PC-9 (cell line): ENCODE measurements at regions not wholly inside any gene's neighbourhood (a gene's known extent, or its start where the extent isn't known, plus 50 kb on each side); places are given as distances from the start of the nearest gene placed in this dataset.

ENCODE experiments used
- BruUV-seq: library from RNA; stranded (reverse); fragments of 400-500 nt; replicated peaks from 2 replicates; lab custom pipeline; 2021; lab: Mats Ljungman, UMichigan
- CTCF ChIA-PET: fragments of 300-600 bp; sonication (Branson Sonifier 250); formaldehyde crosslinking; loops from one replicate; lab custom pipeline; 2022; ENCODE audit warnings: antibody characterized with exemption; lab: Charles Lee
- POLR2A ChIA-PET: fragments of 300-600 bp; sonication (Branson Sonifier 250); formaldehyde crosslinking; loops from one replicate; lab custom pipeline; 2022; ENCODE audit warnings: antibody characterized with exemption; ENCODE audit not compliant: unreplicated experiment; lab: Charles Lee
- DNase-seq, 2 experiments: peaks; one replicate each; pipeline versions ENCODE4 v3.0.0 to v3.0.0-alpha.2; 2015 to 2022; ENCODE audit warnings: mixed read lengths in 1 of 2
- H2AFZ ChIP-seq: fragments of 200-600 bp; sonication (generic); 2 replicates; pipeline ENCODE4 v1.8.1; 2017; ENCODE audit warnings: antibody characterized with exemption
- H3F3A ChIP-seq: fragments of 200-600 bp; sonication (generic); 2 replicates; pipeline ENCODE4 v1.8.1; 2017; ENCODE audit warnings: antibody characterized with exemption, mild to moderate bottlenecking, low read depth; ENCODE audit not compliant: insufficient read depth
- H3K27ac ChIP-seq: fragments of 200-600 bp; sonication (generic); 2 replicates; pipeline ENCODE4 v1.6.1; 2016; ENCODE audit warnings: mixed run types
- H3K27me3 ChIP-seq: fragments of 200-600 bp; sonication (generic); 2 replicates; pipeline ENCODE4 v1.6.1; 2016; ENCODE audit warnings: low read depth, mixed run types; ENCODE audit not compliant: insufficient read depth
- H3K36me3 ChIP-seq: fragments of 200-600 bp; sonication (generic); 2 replicates; pipeline ENCODE4 v1.6.1; 2016; ENCODE audit warnings: low read depth, mixed run types
- H3K4me1 ChIP-seq: fragments of 200-600 bp; sonication (generic); replicated peaks from 2 replicates; pipeline ENCODE4 v1.6.1; 2016; ENCODE audit warnings: mixed run types; ENCODE audit not compliant: insufficient read depth
- H3K4me2 ChIP-seq: fragments of 200-600 bp; sonication (generic); 2 replicates; pipeline ENCODE4 v1.6.1; 2017; ENCODE audit warnings: mixed run types
- H3K4me3 ChIP-seq: fragments of 200-600 bp; sonication (generic); 2 replicates; pipeline ENCODE4 v1.6.1; 2016; ENCODE audit warnings: mixed run types
- H3K79me2 ChIP-seq: fragments of 200-600 bp; sonication (generic); 2 replicates; pipeline ENCODE4 v1.6.1; 2017; ENCODE audit warnings: low read depth, mixed run types
- H3K9me2 ChIP-seq: fragments of 200-600 bp; sonication (generic); 2 replicates; pipeline ENCODE4 v1.8.1; 2017; ENCODE audit warnings: mild to moderate bottlenecking; ENCODE audit not compliant: insufficient read depth
- H3K9me3 ChIP-seq: fragments of 200-600 bp; sonication (generic); 2 replicates; pipeline ENCODE4 v1.8.1; 2016; ENCODE audit warnings: low read depth; ENCODE audit not compliant: insufficient read depth
- H4K20me1 ChIP-seq: fragments of 200-600 bp; sonication (generic); 2 replicates; pipeline ENCODE4 v1.8.1; 2017; ENCODE audit not compliant: insufficient read depth
- CTCF ChIP-seq: fragments of 200-600 bp; sonication (generic); conservative IDR thresholded peaks from 2 replicates; pipeline ENCODE4 v1.6.1; 2017; ENCODE audit warnings: mixed run types, antibody characterized with exemption, mild to moderate bottlenecking, moderate library complexity
- EZH2 ChIP-seq: fragments of 200-600 bp; sonication (generic); IDR thresholded peaks from 2 replicates; pipeline ENCODE4 v1.8.0; 2017; ENCODE audit warnings: antibody characterized with exemption, low read depth
- intact Hi-C: fragments of 100-400 bp; cut with micrococcal nuclease; formaldehyde crosslinking; loops from one replicate; pipeline ENCODE4 v1.10.0; 2022; ENCODE audit not compliant: unreplicated experiment

- Histone ChIP-seq H3K4me3 (no peak overlapping the region), H3K4me2 (peak overlapping the region; percentile 23), H3K36me3 (no peaks in the 10 kb centered on the region), H3K27ac (peak overlapping the region; percentile 81), H3K27me3 (no peaks in the 10 kb centered on the region), H3F3A (peaks cover 21% of the 10 kb centered on the region; the same call in 1 of the 2 replicates), H3K9me2 (no peaks in the 10 kb centered on the region), H3K79me2 (no peaks in the 10 kb centered on the region), H2AFZ (peak overlapping the region; percentile 45), H3K4me1 (peaks cover 30% of the 10 kb centered on the region), H3K9me3 (no peaks in the 10 kb centered on the region), H4K20me1 (no peaks in the 10 kb centered on the region)
- ChIA-PET CTCF (interaction anchor here (1.1 to 1.4 kb wide), 3 partner anchors 29 to 102 kb away, joined by 3 to 5 read pairs (median 3); no protein-coding TSS in a partner anchor), POLR2A (interaction anchor here (0.6 kb wide), 1 partner anchor 265 kb away, joined by 3 read pairs; the partner anchor contains the start of gene SMC4)
- BruUV-seq = no TSS peak
- peak; percentile 56; the same call in 1 of the 2 replicates for TF ChIP-seq CTCF
- TF ChIP-seq EZH2 = no peak
- DNase-seq = peak; percentile 51 to 80
- intact Hi-C loops = loop anchor here (10.0 kb wide), 1 partner anchor 100 kb away; no protein-coding TSS in a partner anchor
These were observed 90.8 kb upstream of the C3orf80 start for GRCh38 chr3:160134454-160134853.

GRCh38 chr3:160134964-160135363, 90.3 kb upstream of the C3orf80 start:
- peak overlapping the region; percentile 45 for H2AFZ ChIP-seq
- no peak for DNase-seq
- CTCF ChIA-PET = interaction anchor here (1.4 kb wide), 1 partner anchor 28 kb away, joined by 3 read pairs; no protein-coding TSS in a partner anchor

GRCh38 chr3:160135851-160136250, 89.4 kb upstream of the C3orf80 start:
- Histone ChIP-seq H4K20me1 (no peaks in the 10 kb centered on the region), H2AFZ (no peak overlapping the region; the same call in 1 of the 2 replicates), H3K9me3 (no peaks in the 10 kb centered on the region), H3K27ac (no peak overlapping the region; the same call in 1 of the 2 replicates), H3K4me2 (no peak overlapping the region), H3K79me2 (no peaks in the 10 kb centered on the region), H3K9me2 (0 out of 2 replicates have a peak, but pooled peaks cover 7% of the 10 kb centered on the region), H3K4me3 (no peak overlapping the region), H3K27me3 (no peaks in the 10 kb centered on the region), H3K4me1 (peaks cover 24% of the 10 kb centered on the region), H3K36me3 (no peaks in the 10 kb centered on the region), H3F3A (peaks cover 11% of the 10 kb centered on the region; the same call in 1 of the 2 replicates)
- POLR2A ChIA-PET = no interaction called here
- no peak for DNase-seq
- BruUV-seq = no TSS peak
- CTCF ChIA-PET = no interaction called here
- TF ChIP-seq EZH2 (no peak), CTCF (no peak)
- intact Hi-C loops = loop anchor here (10.0 kb wide), 1 partner anchor 101 kb away; no protein-coding TSS in a partner anchor

More at GRCh38 chr3:160134964-160135363, 90.3 kb upstream of the C3orf80 start:
- intact Hi-C loops = loop anchor here (10.0 kb wide), 1 partner anchor 100 kb away; no protein-coding TSS in a partner anchor
- peak overlapping the region; percentile 81 for H3K27ac ChIP-seq
- 0 out of 2 replicates have a peak, but pooled peaks cover 4% of the 10 kb centered on the region for H3K9me2 ChIP-seq
- no peak overlapping the region for H3K4me3 ChIP-seq
- no peaks in the 10 kb centered on the region for H3K27me3 ChIP-seq
- no TSS peak for BruUV-seq
- H4K20me1 ChIP-seq = no peaks in the 10 kb centered on the region
- H3K79me2 ChIP-seq = no peaks in the 10 kb centered on the region
- H3K4me1 ChIP-seq = peaks cover 26% of the 10 kb centered on the region
- peak overlapping the region; percentile 23; the same call in 1 of the 2 replicates for H3K4me2 ChIP-seq
- POLR2A ChIA-PET = interaction anchor here (0.6 kb wide), 1 partner anchor 265 kb away, joined by 3 read pairs; the partner anchor contains the start of gene SMC4
- peaks cover 16% of the 10 kb centered on the region; the same call in 1 of the 2 replicates for H3F3A ChIP-seq
- H3K9me3 ChIP-seq = no peaks in the 10 kb centered on the region
- TF ChIP-seq CTCF (no peak), EZH2 (no peak)
- no peaks in the 10 kb centered on the region for H3K36me3 ChIP-seq
